HG02938 (cell line): ENCODE measurements at regions not wholly inside any gene's neighbourhood (a gene's known extent, or its start where the extent isn't known, plus 50 kb on each side); places are given as distances from the start of the nearest gene placed in this dataset.

Source experiments
- ATAC-seq: cut with Tn5 transposase; IDR thresholded peaks from one replicate; pipeline ENCODE4 v1.9.1; 2021; ENCODE audit warnings: mild to moderate bottlenecking, moderate library complexity; ENCODE audit not compliant: unreplicated experiment

- no peak for ATAC-seq
Observed at GRCh38 chrX:38986586-38986985, 185.3 kb downstream of the MID1IP1 start.

DNA sequence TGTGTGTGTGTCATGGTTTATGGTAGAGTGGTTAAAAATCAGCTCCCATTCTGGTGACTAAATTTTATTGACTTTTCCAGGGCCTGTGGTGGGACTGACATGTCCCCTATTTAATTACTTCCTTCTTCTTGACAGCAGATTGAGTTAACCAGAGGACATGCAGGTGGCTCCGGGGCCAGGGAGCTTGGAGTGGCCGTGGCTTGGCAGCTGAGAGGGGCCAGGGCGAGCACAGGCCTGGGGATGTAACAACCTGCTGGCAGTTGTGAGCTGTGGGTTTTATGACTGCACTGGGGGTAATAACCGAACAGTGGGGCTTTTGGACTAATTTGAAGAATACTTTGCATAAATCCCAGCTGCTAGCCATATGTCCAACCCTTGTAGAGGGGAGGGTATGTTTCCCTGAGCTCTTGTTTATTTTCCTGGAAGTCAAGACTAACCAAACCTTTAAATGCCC is 186.0 kb downstream of the MID1IP1 start:
- no peak for ATAC-seq

DNA sequence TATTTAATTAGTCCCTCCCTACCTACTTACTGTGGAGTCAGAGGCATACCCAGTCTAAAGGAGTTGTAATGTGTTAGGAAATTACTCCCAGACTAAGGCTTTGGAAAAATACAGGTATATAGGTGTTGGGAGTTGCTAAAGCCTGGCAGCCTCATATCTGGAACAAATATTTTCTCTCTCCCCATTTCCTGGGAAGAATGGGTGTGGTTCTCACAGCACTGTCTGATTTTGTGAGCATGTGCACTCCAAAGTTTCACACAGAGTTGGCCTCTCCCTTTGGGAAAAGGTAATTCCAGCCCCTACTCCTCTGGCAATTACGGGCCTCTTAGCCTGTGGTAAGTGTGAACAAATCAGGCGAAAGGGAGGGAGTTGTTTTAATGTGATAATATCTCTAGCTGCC is 187.0 kb downstream of the MID1IP1 start:
- no peak for ATAC-seq

GRCh38 chrX:38989076-38989475 is 187.8 kb downstream of the MID1IP1 start:
- ATAC-seq, result no peak

DNA sequence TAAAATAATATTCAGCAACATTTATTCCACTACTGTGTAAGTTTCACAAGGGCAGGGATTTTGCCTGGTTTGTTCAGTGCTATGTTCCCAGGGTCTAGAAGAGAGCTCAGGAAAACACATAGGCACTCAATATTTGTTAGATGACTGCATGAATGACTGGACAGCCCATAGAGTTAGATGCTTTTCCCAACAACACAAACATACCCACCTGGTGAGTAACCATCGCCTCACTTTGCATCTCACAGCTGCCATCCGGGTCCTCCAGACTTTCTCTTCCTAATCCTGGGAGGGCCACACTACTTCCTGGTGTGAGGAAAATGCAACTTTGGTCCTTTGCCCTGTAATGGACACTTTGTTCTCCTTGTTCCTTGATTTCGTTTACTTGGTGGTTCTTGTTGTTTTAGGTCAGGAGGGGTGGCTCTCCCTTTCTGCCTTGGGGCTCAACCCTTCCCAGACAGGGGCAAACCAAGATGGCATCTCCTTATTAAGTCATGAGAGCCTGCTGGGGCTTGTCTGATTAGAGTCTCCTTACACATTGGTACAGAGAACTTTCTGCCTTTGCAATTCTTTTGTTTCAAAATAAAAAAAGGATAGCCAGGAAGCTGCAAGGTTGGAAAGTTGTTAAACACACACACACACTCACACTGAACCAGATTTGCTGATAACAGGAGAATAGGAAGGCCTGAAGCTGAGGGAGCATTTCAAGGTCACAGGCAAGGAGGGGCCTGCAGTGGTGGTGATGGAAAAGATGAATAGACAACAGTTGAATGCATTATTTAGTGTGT is 190.6 kb downstream of the MID1IP1 start:
- ATAC-seq, result no peak

DNA sequence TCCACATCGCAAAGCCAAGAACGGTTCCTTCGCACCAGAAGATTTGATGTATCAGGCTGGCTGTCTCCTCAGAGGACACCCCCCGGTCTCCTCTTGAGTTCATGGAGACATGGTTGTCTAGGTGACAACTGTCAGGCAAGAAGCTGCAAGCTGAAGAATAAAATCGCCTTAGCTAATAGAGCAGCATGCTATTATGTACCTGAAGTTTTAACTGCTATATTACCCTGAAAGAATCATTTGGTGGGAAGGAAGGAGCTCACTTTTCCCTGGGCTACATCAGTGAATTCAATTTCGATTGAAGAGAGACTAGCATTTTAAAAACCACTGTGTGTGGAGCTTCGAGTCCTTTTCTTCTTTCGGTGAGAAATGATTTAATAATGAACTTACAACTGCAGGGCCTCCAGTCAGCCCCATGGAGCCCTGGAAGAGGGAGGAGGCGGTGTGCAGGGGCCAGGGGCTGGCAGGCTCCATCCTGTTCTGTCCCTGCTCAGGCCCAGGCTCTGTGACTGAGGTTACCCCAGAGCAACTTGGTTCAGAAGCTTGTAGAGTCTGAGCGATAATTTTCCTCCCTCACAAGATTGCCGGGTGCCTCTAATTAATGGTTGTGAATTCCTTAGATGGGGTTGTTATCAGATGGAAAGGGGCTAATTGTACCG is 191.3 kb downstream of the MID1IP1 start:
- no peak for ATAC-seq

- no peak for ATAC-seq
Observed at GRCh38 chrX:38993500-38993899, 192.2 kb downstream of the MID1IP1 start.

DNA sequence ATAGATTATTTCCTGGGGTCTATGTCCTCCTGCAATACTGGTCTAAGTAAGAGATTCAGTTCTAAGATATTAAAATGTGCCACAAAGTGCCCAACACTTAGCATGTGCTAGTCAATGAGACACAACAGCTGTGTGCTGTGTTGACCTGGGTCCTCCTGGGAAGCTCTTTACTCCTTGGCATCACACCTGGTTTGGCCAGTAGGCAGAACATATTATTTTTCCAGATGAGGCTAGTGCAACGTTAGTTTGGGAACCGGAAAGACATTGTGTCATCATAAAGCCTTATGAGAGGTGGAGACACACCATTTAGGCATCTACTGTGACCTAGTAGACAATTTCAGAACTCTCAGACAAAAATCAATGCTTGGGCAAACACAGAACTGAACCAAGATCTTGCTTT is 197.8 kb downstream of the MID1IP1 start:
- ATAC-seq, result no peak

DNA sequence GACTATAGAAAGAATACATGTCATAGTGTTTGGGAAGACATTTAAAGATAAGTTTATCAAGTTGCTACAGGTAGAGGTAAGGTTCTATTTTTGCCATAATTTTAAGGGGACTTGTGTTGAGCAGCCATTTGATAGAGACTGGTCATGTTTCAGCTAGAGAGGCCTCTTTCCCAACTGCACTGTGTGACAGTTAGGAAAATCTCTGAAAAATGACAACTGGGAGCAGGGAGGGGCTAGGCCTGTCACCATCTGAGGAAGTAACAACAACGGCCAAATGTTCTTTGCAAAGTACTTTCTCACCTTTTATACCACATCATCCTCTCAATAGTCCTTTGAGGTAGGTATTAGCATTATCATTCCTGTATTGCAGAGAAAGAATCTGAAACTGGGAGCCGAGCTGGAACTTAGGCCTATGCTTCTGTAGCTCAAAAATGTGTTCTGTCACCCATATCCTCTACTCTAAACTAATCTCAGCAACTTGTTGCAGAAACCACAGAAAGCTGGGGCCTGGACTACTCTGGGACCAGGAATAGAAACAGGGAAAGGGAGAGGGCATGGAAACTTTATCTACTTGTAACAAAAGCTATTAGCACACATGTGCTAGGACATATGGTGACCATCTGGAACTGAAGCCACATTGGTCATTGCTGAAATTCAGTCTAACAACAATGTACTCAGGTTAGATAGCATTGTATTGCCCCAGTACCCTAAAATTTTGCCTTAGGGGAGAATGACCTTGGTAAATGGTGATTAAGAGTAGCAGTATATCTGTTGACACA is 198.9 kb downstream of the MID1IP1 start:
- ATAC-seq, result no peak

DNA sequence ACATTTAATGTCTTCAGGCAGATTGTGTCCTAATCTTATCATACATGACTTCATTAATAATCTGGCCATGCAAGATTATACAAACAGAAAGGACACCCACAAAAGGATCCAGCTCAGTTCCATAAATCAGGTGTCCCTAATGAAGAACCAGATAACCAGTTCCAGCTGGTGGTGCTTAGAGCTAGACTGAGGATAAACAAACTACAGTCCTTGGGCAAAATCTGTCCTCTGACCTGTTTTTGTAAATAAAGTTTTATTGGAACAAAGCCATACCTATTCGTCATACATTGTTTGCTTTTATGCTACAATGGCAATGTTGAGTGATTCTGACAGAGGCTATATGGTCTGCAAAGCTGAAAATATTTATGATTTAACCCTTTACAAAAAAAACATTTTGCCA is 199.5 kb downstream of the MID1IP1 start:
- ATAC-seq, result no peak

DNA sequence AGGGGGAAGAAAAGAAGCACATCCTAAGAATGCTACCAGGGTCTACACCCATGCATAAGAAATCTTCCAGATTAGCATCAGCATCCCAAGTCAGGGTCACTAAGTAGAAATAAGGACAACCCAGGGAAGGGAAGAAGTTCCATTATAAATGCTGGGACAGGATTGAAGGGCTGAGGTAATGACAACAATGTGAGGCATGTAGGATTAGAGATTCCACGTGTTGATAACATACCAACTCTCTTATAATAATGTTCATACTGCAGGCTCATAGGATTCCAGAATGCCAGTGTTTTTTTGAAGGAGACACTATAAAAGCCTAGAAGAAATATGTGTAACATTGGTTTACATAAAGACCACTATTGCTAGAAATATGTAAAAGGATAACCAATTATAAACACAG is 201.2 kb downstream of the MID1IP1 start:
- ATAC-seq, result no peak

DNA sequence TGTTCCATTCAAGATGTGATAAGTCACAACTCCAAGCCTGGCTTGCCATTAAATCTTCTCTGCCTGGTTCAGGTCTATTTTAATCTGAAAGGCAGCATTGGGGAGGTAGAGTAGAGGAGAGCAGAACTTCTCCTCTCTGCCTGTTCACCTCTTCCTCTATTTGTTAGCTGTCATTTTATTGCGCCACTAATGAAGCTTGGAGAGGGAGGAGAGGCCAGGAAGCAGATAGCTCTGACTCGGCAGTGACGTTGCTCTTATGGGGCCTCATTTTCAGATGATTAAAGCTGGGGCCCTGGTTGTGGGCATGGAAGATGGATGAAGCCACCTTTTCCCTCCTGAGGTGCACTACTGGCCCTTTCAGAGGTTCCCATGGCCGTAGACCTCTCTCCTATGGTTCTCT is 207.3 kb downstream of the MID1IP1 start:
- ATAC-seq, result no peak

DNA sequence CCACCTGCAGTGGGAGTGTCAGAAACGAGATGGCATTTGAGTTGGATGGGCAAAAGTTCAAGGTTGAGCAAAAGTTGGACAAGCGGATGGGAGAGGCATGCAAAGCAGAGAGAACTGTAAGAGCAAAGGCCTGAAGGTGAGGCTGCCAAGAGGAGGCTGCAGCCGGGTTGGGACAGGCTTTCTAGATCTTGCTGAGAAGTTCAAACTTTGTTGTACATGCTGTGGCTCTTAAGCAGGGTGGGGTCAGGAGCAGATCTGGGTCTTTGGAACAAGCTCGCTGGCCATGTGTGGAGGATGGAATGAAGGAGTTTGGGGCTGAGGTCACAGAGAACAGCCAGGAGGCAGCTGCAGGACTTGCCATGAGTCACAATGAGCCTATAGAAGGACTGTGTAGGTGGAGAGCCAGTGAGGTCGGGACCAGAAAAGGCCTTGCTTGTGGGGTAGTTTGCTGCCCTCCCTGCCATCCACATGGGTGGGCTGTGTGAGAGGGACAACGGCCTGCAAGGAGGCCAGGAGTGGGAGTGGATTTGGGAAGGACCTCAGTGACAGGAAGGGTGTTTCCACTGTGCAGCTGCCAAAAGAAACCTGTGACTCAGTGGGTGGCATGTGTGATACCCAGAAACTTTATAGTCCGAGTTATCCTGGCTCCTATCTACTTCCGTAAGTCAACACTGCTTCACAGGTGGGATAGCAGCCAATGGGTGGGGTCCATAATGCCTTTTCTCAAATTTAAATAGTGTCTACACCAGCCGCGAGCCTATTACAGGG is 210.4 kb downstream of the MID1IP1 start:
- no peak for ATAC-seq

- ATAC-seq, result no peak
Observed at GRCh38 chrX:39012621-39013111, 211.4 kb downstream of the MID1IP1 start.

GRCh38 chrX:39016556-39016955 is 215.3 kb downstream of the MID1IP1 start:
- ATAC-seq, result no peak

DNA sequence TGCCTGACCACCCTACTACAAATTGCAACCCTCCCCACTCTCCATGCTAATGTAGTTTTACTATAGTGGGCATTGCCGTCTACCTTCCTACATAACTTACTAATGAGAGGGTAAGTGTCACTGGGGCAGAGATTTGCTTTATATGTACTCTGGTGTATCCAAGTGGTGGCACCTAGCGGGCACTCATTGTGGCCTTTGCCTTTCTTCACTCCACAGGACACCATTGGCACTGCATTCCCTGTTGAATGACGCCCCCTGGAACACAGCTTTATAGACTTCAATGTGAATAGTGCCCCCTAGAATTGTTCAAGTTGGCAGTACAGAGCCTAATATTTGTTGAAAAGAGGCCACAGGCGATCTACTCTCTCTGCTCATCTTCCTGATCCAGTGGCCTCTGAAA is 215.8 kb downstream of the MID1IP1 start:
- ATAC-seq, result no peak

DNA sequence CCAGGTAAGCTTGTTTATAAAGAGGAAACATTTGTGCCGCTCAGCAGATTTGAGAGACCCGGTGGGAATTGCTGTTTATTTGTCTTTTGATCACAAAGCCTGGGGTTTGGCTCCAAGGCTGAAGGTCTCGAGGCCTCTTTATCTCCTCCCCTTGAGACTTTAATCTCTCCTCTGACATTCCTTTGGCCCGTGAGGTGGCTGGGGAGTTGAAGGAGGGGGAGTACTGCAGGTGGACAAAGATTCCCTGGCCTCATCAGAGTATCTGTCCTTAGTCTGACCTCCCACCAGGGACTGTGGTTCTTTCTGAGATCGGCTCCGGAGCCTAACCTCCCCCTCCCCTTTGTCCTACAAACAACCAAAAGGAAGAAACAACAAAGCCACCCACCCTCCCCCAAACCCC is 216.5 kb downstream of the MID1IP1 start:
- ATAC-seq, result no peak

DNA sequence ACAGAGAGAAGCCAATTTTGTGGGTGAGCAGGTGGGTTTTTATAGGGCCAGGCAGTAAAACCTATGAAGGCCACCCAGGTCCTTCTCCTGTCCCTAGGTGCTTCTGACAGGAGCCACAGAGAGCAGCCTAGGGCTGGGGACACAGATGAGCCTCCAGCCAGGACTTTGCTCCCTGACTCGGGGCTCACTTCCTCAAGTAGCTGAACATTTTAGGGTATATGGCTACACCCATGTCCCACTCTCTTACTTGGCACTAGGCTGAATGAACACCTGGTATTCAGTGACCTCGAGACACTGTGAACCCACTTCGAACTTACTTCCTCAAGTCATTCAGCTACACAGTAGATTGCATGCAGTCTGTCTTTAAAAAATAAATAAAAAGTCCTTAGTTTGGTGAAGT is 217.3 kb downstream of the MID1IP1 start:
- ATAC-seq, result no peak

- no peak for ATAC-seq
Observed at GRCh38 chrX:39019056-39019455, 217.8 kb downstream of the MID1IP1 start.

DNA sequence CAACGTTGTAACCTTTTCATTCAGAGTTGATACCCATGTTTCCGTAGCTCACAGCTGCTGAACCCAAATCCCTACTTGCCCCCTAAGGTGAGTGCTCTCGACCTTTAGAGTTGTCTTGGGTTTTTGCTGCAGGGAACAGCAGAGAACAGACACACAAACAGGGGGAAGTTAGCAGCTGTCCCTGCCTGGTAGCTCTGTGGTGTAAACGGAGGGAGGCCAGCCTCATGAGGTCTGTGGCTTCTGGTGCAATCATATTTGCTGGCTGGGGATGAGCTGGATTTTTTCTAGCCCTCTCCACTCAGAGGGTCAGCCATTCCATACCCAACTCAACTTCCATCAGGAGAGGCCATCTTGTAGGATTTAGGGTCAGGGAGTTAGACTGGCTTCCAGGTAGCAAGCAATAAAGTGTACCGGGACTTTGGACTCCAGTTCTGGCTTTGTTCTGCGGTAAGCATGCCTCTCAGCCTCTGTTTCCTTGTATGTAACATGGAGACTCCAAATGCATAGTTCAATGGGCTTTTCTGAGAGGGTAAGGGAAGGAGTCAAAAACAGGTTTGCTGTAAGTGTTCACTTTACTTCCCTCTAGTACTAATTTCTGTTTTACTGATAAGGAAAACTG is 218.9 kb downstream of the MID1IP1 start:
- no peak for ATAC-seq
